T-helper 9 cell (primary cell): ENCODE measurements at regions not wholly inside any gene's neighbourhood (a gene's known extent, or its start where the extent isn't known, plus 50 kb on each side); places are given as distances from the start of the nearest gene placed in this dataset.
"Not testable (repeated sequence)": the region's sequence is repeated elsewhere in the genome, so short reads cannot be mapped to it uniquely, and the experiment has no call there.

Experiments used
- DNase-seq: peaks from one replicate; pipeline ENCODE4 v3.0.0-alpha.2; 2020

GRCh38 chr2:207372483-207372882 lies 157.3 kb upstream of the CREB1 start:
- DNase-seq: no peak

DNA sequence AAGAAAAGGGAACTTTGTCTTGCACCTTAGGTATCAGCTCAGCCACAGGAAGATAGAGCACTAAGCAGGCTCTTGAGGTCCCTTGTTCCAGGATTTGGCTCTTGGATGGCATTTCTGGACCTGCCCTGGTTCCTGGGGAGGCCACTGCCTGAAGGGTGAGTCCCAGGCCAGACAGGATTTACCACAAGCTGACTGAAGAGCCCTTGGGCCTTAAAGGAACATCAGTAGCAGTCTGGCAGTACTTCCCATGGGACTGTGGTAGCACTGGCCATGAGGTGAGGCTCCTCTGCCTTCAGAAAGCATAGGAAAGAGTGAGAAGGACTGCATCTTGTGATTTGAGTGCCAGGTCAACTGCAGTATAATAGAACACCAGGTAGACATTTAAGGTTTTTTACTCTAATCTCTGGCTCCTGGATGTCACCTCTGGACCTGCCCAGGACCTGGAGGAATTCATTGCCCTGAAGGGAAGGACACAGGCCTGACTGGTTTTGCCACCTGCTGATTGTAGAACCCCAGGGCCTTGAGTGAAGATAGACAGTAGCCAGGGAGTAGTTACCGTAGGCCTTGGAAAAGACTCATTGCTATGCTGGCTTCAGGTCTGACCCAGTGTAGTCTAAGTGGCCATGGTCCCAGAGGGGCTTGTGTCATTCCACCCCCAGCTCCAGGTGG lies 154.4 kb upstream of the CREB1 start:
- DNase-seq: no peak

DNA sequence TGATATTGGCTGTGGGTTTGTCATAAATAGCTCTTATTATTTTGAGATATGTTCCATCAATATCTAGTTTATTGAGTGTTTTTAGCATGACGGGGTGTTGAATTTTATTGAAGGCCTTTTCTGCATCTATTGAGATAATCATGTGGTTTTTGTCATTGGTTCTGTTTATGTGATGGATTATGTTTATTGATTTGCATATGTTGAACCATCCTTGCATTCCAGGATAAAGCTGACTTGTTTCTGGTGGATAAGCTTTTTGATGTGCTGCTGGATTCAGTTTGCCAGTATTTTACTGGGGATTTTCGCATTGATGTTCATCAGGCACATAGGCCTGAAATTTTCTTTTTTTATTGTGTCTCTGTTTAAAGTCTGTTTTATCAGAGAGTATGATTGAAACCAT lies 151.1 kb upstream of the CREB1 start:
- DNase-seq: not testable (repeated sequence)

DNA sequence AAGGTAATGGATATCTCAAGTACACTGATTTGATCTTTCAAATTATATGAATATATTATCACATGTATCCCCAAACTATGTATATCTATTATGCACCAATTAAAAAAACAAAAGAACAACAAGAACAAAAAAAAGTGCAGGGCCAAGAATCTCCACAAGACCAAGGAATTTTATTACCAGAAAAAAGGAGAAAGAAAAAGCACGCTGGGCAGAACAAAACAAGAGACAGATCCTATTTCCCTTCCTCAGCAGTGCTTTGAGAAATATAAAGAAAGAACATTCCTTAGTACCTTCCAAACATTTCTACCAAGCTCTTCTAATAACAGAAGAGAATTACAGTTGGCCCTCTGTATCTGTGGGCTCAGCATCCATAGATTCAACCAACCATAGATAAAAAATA lies 144.7 kb upstream of the CREB1 start:
- no peak for DNase-seq

- DNase-seq: no peak
These were observed 143.9 kb upstream of the CREB1 start for GRCh38 chr2:207385903-207386302.

- no peak for DNase-seq
These were observed 142.7 kb upstream of the CREB1 start for GRCh38 chr2:207387001-207387571.

- no peak for DNase-seq
These were observed 139.3 kb upstream of the CREB1 start for GRCh38 chr2:207390302-207391095.

GRCh38 chr2:207394203-207394781 lies 135.5 kb upstream of the CREB1 start:
- DNase-seq: no peak

- no peak for DNase-seq
These were observed 134.8 kb upstream of the CREB1 start for GRCh38 chr2:207394812-207395534.

DNA sequence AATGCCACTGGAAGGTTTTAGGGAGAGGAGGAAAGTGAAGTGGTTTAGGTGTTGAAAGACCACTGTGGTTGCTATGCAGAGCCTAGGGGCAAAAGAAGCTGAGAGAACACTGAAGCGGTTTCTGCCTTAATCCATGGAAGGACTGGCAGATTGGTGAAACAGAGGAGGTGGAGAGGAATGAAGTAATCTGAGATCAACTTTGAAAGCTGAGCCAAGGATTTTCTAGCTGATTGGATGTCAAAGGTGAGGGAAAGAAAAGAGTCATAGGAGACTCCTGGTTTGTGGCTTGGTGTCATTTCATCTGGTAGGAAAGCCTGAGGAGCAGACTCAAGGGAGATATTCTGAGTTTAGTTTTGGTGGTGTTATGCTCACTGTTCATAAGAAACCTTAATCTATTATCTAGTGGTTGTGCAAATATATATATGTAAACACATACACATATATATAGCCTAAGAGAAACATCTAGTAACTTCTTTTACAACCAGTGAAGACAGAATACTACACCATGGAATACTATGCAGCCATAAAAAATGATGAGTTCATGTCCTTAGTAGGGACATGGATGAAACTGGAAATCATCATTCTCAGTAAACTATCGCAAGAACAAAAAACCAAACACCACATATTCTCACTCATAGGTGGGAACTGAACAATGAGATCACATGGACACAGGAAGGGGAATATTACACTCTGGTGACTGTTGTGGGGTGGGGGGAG lies 134.1 kb upstream of the CREB1 start:
- no peak for DNase-seq

DNA sequence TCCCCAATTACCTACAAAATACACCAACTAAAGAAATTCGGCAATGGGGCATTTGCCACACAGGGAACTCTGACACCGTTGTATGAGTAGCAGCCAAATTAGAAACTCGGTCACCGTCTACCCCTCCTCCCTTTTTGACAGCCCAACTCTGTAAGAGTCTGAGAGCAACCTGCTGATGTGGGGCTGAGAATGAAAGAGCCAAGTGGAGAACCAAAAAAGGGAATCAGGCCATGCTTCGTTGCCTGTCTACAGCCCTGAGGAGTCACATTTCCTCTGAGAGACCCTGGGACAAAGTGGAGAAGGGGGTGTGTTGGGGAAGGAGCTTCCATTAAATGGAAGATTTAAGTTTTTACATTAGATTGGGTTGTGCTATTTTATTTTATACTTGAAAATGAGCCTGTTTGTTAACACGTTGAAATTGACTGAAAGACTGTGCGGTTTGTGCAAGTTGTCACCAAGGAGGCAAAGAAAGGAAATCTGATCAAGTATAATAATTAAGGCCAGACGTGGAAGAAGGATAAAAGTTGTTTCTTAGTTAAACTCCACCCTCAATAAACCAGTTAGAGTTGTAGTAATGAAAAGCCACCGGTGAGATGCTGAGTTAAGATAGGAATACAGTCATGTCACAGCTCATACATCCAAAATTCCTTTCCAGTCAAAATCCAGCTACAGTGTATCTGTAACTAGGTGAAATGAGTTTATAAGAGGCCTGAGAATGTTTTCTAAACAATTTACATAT lies 131.7 kb upstream of the CREB1 start:
- DNase-seq: no peak

DNA sequence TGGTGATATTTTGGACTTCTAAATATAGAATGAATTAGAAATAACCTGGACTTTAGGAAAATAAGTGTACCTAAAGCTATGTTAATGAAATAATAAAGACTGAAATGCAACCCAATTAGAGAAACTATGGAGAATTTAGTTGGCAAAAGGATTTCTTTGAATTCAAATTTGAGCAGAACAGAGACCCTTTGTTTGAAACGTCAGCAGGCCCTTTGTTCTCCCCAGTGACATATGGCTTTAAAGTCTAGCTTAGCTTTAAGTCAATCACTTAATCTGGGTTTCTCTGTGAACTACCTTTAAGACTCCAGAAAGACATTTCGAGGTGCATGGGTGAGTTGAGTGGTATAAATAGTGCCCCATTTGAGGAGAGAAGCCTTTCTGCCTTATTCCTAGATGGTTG lies 130.5 kb upstream of the CREB1 start:
- no peak for DNase-seq

DNA sequence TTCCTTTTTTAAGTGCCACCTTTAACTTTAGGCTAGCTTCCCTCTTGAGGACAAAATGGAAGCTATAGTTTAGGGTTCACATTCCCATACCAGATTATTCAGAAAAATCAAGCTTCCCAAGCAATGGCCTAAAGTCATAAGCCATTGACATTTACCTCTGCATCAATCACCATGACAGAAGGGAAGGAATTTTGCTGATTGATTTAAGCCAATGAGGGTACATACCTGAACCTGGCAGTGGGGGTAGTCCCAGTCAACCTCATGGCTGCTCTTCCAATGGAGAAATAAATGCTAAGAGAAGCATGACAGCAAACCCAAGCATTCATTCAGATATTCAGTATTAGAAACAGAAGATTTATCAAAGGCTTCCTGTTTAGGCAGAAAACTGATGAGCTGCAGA lies 128.4 kb upstream of the CREB1 start:
- DNase-seq: no peak

DNA sequence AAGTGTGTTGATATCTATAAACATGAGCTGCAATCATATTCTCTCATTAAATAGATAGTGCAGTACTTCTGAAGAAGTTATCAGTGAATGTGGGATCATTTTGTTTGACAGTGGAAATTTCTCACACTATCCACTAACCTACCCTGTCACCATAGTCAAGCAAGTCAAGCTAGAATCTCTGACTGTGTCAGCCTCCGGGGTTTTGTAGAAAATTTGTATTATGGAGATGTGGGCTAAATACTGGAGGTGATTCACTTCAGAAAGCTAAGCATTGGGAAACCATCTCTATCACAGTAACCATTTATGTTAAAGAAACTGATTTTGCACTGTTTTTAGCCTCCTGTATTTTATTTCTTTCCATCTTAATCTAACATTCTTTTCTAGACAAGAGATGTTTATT lies 126.6 kb upstream of the CREB1 start:
- no peak for DNase-seq

DNA sequence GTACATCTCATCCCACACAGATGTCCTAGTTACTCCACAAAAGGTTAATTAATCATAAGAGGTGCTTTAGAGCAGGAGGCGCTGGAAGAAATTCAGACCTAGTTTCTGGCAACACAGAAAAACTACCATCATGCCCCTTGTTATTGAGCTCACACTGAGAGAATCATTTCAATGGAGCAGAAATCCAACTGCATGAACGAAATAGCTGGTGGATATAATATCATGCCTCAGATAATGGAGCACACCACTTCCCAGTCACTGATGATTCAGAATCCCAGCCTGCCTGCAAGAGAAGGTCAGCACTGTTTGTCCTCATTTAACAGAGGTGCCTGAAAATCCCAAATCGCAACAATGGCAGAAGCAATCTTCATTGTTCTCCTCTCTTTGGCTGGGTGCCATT lies 125.8 kb upstream of the CREB1 start:
- no peak for DNase-seq

GRCh38 chr2:207405150-207405549 lies 124.6 kb upstream of the CREB1 start:
- no peak for DNase-seq

- DNase-seq: no peak
These were observed 121.5 kb upstream of the CREB1 start for GRCh38 chr2:207408086-207408794.

DNA sequence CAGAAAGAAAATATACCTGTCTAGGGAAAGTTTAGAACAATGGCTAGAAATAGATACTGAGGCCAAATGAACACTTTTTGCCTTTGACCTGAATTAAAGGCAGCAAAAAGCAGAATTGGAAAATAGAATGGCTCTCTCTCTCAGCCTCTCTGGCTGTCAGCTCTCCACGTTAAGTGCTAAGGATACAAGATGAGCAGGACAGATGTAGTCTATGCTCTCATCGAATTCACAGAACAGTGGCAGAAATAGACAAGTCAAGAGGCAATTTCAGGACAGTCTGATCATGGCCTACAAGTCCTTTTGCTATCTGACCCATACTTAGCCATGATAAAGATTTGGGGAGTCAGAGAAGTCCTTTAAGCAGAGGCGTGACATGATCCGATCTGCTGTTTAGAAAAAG lies 120.2 kb upstream of the CREB1 start:
- no peak for DNase-seq

DNA sequence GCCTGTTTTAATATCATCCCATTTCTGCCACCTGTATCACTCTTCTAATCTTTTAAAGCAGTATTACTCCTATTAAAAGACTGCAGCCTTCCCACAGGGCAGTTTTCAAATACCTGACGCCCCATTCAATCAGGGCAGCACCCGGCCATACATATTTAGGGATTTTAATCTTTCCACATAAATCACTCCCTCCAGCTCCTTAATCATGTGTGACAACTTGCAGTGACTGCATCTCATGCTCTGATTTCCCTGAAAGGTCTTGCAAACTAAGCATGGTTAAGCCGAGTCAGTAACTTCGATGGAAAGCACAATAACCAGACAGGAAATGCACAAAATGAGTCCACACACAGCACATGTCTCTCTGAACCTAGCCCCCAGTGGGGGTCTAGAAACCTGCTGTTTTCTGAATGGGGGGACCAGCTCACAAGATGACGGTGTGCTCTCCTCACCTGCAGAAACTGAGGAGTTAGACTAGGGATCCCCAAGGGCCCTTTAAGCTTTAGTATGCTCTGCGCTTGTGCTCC lies 116.9 kb upstream of the CREB1 start:
- no peak for DNase-seq

GRCh38 chr2:207413376-207413907 lies 116.3 kb upstream of the CREB1 start:
- no peak for DNase-seq

DNA sequence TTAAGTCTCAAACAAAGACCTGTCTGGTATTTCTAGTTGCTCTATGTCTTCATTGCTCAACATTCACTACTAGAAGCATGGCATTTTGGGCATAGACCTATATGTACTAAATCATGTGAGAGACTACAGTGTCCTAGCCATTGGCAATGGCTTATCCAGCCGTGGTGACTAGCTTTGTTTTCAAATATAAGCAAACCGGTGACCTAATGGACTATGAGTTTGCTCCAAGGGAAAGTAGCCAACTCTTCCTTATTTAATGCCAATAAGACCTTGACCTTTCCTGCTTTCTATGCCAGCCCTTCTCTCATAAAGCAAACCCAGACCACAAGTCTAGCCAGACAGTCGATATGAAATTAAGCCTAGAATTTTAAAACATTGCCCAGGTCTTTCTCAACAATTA lies 113.7 kb upstream of the CREB1 start:
- DNase-seq: no peak
